SK-N-SH (cell line): ENCODE measurements at regions not wholly inside any gene's neighbourhood (a gene's known extent, or its start where the extent isn't known, plus 50 kb on each side); places are given as distances from the start of the nearest gene placed in this dataset.
"Not testable (repeated sequence)": the region's sequence is repeated elsewhere in the genome, so short reads cannot be mapped to it uniquely, and the experiment has no call there.

Experiments
- CTCF ChIA-PET: fragments of 300-600, 350-600 bp; formaldehyde crosslinking; extraction: SDS; loops from one replicate; lab custom pipeline; 2021; lab: Yijun Ruan, JAX
- POLR2A ChIA-PET: fragments of 350-600 bp; sonication (Branson Sonifier 250); formaldehyde crosslinking; extraction: SDS; loops from one replicate; lab custom pipeline; 2020; ENCODE audit warnings: antibody characterized with exemption, inconsistent platforms; lab: Yijun Ruan, JAX
- DNase-seq: peaks from one replicate; pipeline ENCODE4 v3.0.0; 2012
- H2AFZ ChIP-seq: fragments of 200-600 bp; sonication (generic); 2 replicates; pipeline ENCODE4 v1.8.1; 2016; ENCODE audit warnings: antibody characterized with exemption, mild to moderate bottlenecking, low read depth
- H3F3A ChIP-seq: fragments of 200-600 bp; sonication (generic); replicated peaks from 2 replicates; pipeline ENCODE3; 2016; ENCODE audit warnings: antibody characterized with exemption, mild to moderate bottlenecking; ENCODE audit not compliant: insufficient read depth
- H3K27ac ChIP-seq, 2 experiments: fragments of 200-500 bp in 1 of 2; fragments of 200-600 bp in 1 of 2; sonication (Bioruptor generic) in 1 of 2; sonication (generic), shearing (Covaris generic) in 1 of 2; 2 replicates each; pipeline versions ENCODE4 v1.5.1 to v1.6.1; 2014 to 2016; ENCODE audit warnings: low read depth in 2 of 2, inconsistent platforms in 1 of 2, low read length in 1 of 2, mild to moderate bottlenecking in 1 of 2, mixed read lengths in 1 of 2
- H3K27me3 ChIP-seq: fragments of 200-600 bp; sonication (generic), shearing (Covaris generic); 2 replicates; pipeline ENCODE4 v1.6.1; 2016; ENCODE audit warnings: mixed run types; ENCODE audit not compliant: insufficient read depth
- H3K36me3 ChIP-seq, 2 experiments: fragments of 200-500 bp in 1 of 2; fragments of 200-600 bp in 1 of 2; sonication (Bioruptor generic) in 1 of 2; sonication (generic) in 1 of 2; replicated peaks in 1 of 2; 2 replicates each; pipeline versions ENCODE3 to v1.5.1; 2014 to 2016; ENCODE audit warnings: low read length in 1 of 2, mild to moderate bottlenecking in 1 of 2; ENCODE audit not compliant: insufficient read depth in 2 of 2, control insufficient read depth in 1 of 2
- H3K4me1 ChIP-seq, 2 experiments: fragments of 200-500 bp in 1 of 2; fragments of 200-600 bp in 1 of 2; sonication (Bioruptor generic) in 1 of 2; sonication (generic), shearing (Covaris generic) in 1 of 2; 2 replicates each; pipeline versions ENCODE4 v1.5.1 to v1.6.1; 2014 to 2016; ENCODE audit warnings: low read depth in 1 of 2, low read length in 1 of 2, mixed run types in 1 of 2; ENCODE audit not compliant: insufficient read depth in 2 of 2, control insufficient read depth in 1 of 2
- H3K4me2 ChIP-seq: fragments of 200-600 bp; sonication (generic), shearing (Covaris generic); 2 replicates; pipeline ENCODE4 v1.6.1; 2017; ENCODE audit warnings: mixed run types
- H3K4me3 ChIP-seq, 2 experiments: fragments of 200-500 bp in 1 of 2; fragments of 200-600 bp in 1 of 2; sonication (Bioruptor generic) in 1 of 2; sonication (generic), shearing (Covaris generic) in 1 of 2; 2 replicates each; pipeline versions ENCODE4 v1.5.1 to v1.8.1; 2014 to 2016; ENCODE audit warnings: low read depth in 2 of 2, inconsistent platforms in 1 of 2, low read length in 1 of 2, mild to moderate bottlenecking in 1 of 2, mixed read lengths in 1 of 2, moderate library complexity in 1 of 2
- H3K79me2 ChIP-seq: fragments of 200-600 bp; sonication (generic); 2 replicates; pipeline ENCODE4 v1.8.1; 2017; ENCODE audit warnings: mild to moderate bottlenecking; ENCODE audit not compliant: insufficient read depth
- H3K9ac ChIP-seq: fragments of 200-600 bp; sonication (generic); 2 replicates; pipeline ENCODE4 v1.6.1; 2017; ENCODE audit warnings: mixed run types
- H3K9me2 ChIP-seq: fragments of 200-600 bp; sonication (generic); 2 replicates; pipeline ENCODE4 v1.6.1; 2017; ENCODE audit warnings: mixed run types
- H3K9me3 ChIP-seq: fragments of 200-600 bp; sonication (generic); 2 replicates; pipeline ENCODE4 v1.6.1; 2017; ENCODE audit warnings: mixed run types, mild to moderate bottlenecking, moderate library complexity
- H4K20me1 ChIP-seq: fragments of 200-600 bp; sonication (generic); 2 replicates; pipeline ENCODE4 v1.6.1; 2017; ENCODE audit warnings: mild to moderate bottlenecking, mixed run types; ENCODE audit not compliant: insufficient read depth
- FOXJ3 ChIP-seq: sonication (generic); formaldehyde crosslinking; IDR thresholded peaks from 2 replicates; pipeline ENCODE4 v1.5.1; 2020; ENCODE audit warnings: mild to moderate bottlenecking, missing genetic modification reagents
- FOXM1 ChIP-seq: IDR thresholded peaks from 2 replicates; pipeline ENCODE4 v1.4.0; 2012; ENCODE audit warnings: low read depth, mild to moderate bottlenecking
- GABPA ChIP-seq: IDR thresholded peaks from 2 replicates; pipeline ENCODE4 v1.4.0; 2012; ENCODE audit warnings: low read depth, mild to moderate bottlenecking
- GATA2 ChIP-seq: sonication (generic); formaldehyde crosslinking; IDR thresholded peaks from 2 replicates; pipeline ENCODE4 v1.5.0; 2020; ENCODE audit warnings: mild to moderate bottlenecking, missing genetic modification reagents
- MEF2A ChIP-seq: IDR thresholded peaks from 2 replicates; pipeline ENCODE4 v1.4.0; 2012; ENCODE audit warnings: low read depth, borderline replicate concordance
- NRF1 ChIP-seq: IDR thresholded peaks from 2 replicates; pipeline ENCODE4 v1.6.1; 2012; ENCODE audit warnings: low read depth, mild to moderate bottlenecking, low read length
- RAD21 ChIP-seq: IDR thresholded peaks from 2 replicates; pipeline ENCODE4 v1.6.1; 2012; ENCODE audit warnings: mild to moderate bottlenecking, low read length
- RFX5 ChIP-seq: IDR thresholded peaks from 2 replicates; pipeline ENCODE4 v1.6.1; 2012; ENCODE audit warnings: mild to moderate bottlenecking, improper control_type of control experiment, low read length
- TCF12 ChIP-seq: IDR thresholded peaks from 2 replicates; pipeline ENCODE4 v1.4.0; 2012
- TEAD4 ChIP-seq: IDR thresholded peaks from 2 replicates; pipeline ENCODE4 v1.4.0; 2012; ENCODE audit warnings: mild to moderate bottlenecking, borderline replicate concordance; ENCODE audit not compliant: insufficient read depth
- YY1 ChIP-seq: IDR thresholded peaks from 2 replicates; pipeline ENCODE4 v1.4.0; 2012; ENCODE audit warnings: low read depth, mild to moderate bottlenecking
- WGBS: methylation state at CpG from one replicate; pipeline ENCODE4 v1.1.6; 2017; ENCODE audit warnings: low lambda C conversion rate; 5-methylcytosine and 5-hydroxymethylcytosine counted together
- TF ChIP-seq, protein P1 (sequence below): IDR thresholded peaks from 2 replicates; pipeline ENCODE4 v1.6.1; 2012; ENCODE audit warnings: mild to moderate bottlenecking, low read depth, low read length, moderate library complexity
- TF ChIP-seq, protein P2 (sequence below): fragments of 150-350 bp; IDR thresholded peaks from 2 replicates; pipeline ENCODE4 v1.6.1; 2017; ENCODE audit warnings: antibody characterized with exemption, low read length, low read depth, borderline replicate concordance
- TF ChIP-seq, protein P3 (sequence below): IDR thresholded peaks from 2 replicates; pipeline ENCODE4 v1.4.0; 2012; ENCODE audit warnings: low read depth

DNA sequence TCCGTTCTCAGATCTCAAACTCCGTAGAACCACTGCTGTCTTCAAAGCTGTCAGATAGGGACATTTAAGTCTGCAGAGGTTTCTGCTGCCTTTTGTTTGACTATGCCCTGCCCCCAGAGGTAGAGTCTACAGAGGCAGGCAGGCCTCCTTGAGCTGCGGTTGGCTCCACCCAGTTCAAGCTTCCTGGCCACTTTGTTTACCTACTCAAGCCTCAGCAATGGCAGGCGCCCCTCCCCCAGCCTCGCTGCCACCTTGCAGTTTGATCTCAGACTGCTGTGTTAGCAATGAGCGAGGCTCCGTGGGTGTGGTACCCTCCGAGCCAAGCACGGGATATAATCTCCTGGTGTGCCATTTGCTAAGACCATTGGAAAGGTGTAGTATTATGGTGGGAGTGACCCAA is 634.9 kb upstream of the SGO1 start:
- H3K4me3 ChIP-seq, H3K36me3 ChIP-seq, H3K27me3 ChIP-seq, POLR2A ChIA-PET, H3K27ac ChIP-seq, DNase-seq, H3K4me2 ChIP-seq, H3K79me2 ChIP-seq, H3K4me1 ChIP-seq, CTCF ChIA-PET, H3F3A ChIP-seq, H3K9me2 ChIP-seq, H3K9me3 ChIP-seq, H4K20me1 ChIP-seq, H3K9ac ChIP-seq, H2AFZ ChIP-seq: not testable (repeated sequence)
- 34% methylated on average over 5 of the region's 9 CpGs for WGBS

DNA sequence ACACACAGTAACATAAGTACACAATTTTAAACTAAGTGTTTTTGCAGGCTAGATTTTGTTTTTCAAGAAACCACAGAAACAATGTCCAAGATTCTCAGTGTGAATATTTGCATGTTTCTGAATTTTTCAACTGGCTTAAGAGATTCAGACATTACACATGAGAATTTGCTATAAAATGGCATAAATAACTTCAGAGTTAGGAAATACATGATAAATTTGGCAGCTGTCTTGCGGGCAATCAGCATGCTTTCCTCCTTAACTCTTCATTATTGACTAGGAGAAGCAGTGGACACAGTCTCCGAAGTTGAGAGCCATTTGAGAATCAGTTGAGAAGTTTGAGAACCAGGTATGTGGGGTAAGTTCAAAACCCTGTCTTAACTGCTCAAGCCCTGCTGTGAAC is 625.6 kb upstream of the SGO1 start:
- Histone ChIP-seq H3K4me1 (no peaks in the 10 kb centered on the region), H3K27me3 (no peaks in the 10 kb centered on the region), H3K9me2 (no peaks in the 10 kb centered on the region), H3K9me3 (no peaks in the 10 kb centered on the region), H3K79me2 (no peaks in the 10 kb centered on the region), H3K4me3 (no peak overlapping the region), H3F3A (no peaks in the 10 kb centered on the region), H2AFZ (no peak overlapping the region), H3K9ac (no peak overlapping the region), H3K27ac (no peak overlapping the region), H3K36me3 (no peaks in the 10 kb centered on the region), H3K4me2 (no peak overlapping the region), H4K20me1 (no peaks in the 10 kb centered on the region)
- POLR2A ChIA-PET, result no interaction called here
- TF ChIP-seq RFX5 (no peak), FOXJ3 (CRISPR knock-in tag) (no peak), TCF12 (no peak), MEF2A (no peak)
- TF ChIP-seq, protein P1, sequence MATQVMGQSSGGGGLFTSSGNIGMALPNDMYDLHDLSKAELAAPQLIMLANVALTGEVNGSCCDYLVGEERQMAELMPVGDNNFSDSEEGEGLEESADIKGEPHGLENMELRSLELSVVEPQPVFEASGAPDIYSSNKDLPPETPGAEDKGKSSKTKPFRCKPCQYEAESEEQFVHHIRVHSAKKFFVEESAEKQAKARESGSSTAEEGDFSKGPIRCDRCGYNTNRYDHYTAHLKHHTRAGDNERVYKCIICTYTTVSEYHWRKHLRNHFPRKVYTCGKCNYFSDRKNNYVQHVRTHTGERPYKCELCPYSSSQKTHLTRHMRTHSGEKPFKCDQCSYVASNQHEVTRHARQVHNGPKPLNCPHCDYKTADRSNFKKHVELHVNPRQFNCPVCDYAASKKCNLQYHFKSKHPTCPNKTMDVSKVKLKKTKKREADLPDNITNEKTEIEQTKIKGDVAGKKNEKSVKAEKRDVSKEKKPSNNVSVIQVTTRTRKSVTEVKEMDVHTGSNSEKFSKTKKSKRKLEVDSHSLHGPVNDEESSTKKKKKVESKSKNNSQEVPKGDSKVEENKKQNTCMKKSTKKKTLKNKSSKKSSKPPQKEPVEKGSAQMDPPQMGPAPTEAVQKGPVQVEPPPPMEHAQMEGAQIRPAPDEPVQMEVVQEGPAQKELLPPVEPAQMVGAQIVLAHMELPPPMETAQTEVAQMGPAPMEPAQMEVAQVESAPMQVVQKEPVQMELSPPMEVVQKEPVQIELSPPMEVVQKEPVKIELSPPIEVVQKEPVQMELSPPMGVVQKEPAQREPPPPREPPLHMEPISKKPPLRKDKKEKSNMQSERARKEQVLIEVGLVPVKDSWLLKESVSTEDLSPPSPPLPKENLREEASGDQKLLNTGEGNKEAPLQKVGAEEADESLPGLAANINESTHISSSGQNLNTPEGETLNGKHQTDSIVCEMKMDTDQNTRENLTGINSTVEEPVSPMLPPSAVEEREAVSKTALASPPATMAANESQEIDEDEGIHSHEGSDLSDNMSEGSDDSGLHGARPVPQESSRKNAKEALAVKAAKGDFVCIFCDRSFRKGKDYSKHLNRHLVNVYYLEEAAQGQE, result no peak
- WGBS, result 24% methylated on average over 2 of the region's 2 CpGs
- DNase-seq, result no peak
- CTCF ChIA-PET, result no interaction called here

DNA sequence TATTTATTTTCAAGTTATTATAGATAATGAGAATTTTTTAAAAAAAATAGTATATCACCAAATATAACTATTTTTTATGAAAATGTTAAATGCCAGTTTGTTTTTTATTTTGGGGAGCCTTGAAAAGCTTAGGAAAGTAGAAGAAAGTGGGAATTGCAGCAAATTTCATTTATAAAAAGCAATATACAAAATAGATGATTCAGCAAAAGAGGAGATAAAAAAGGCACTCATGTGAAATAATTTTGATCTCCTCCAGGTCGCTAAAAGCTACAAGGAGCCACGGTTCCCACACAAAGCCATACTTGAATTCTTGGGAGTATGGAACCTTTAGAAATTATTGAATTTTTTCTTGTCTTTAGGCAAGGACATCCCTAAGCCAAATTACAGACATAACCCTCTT is 625.0 kb upstream of the SGO1 start:
- ChIA-PET CTCF (no interaction called here), POLR2A (no interaction called here)
- H3K27ac ChIP-seq, result no peak overlapping the region
- H3K27me3 ChIP-seq, result no peaks in the 10 kb centered on the region
- H2AFZ ChIP-seq, result no peak overlapping the region
- 43% methylated on average over 2 of the region's 2 CpGs for WGBS
- no peak overlapping the region for H3K4me3 ChIP-seq
- H3K4me1 ChIP-seq, result no peaks in the 10 kb centered on the region
- H4K20me1 ChIP-seq, result no peaks in the 10 kb centered on the region
- H3K9me3 ChIP-seq, result no peaks in the 10 kb centered on the region
- DNase-seq, result no peak
- no peaks in the 10 kb centered on the region for H3K79me2 ChIP-seq
- H3F3A ChIP-seq, result no peaks in the 10 kb centered on the region
- no peak overlapping the region for H3K9ac ChIP-seq
- no peak overlapping the region for H3K4me2 ChIP-seq
- no peaks in the 10 kb centered on the region for H3K9me2 ChIP-seq
- H3K36me3 ChIP-seq, result no peaks in the 10 kb centered on the region
- no peak for TF ChIP-seq GATA2 (CRISPR knock-in tag)
- TF ChIP-seq, protein P1, result no peak
- TF ChIP-seq, protein P2, sequence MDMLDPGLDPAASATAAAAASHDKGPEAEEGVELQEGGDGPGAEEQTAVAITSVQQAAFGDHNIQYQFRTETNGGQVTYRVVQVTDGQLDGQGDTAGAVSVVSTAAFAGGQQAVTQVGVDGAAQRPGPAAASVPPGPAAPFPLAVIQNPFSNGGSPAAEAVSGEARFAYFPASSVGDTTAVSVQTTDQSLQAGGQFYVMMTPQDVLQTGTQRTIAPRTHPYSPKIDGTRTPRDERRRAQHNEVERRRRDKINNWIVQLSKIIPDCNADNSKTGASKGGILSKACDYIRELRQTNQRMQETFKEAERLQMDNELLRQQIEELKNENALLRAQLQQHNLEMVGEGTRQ, result no peak
- no peak for TF ChIP-seq FOXM1
- TF ChIP-seq YY1, result no peak
- TF ChIP-seq TEAD4, result no peak
- TF ChIP-seq NRF1, result no peak
- no peak for TF ChIP-seq GABPA
- no peak for TF ChIP-seq RAD21
- TF ChIP-seq, protein P3, sequence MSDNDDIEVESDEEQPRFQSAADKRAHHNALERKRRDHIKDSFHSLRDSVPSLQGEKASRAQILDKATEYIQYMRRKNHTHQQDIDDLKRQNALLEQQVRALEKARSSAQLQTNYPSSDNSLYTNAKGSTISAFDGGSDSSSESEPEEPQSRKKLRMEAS, result no peak
